Tibial nerve (tissue), 4 donors: ENCODE measurements at regions not wholly inside any gene's neighbourhood (a gene's known extent, or its start where the extent isn't known, plus 50 kb on each side); places are given as distances from the start of the nearest gene placed in this dataset.
A peak's percentile ranks its signal among the peaks of the same experiment; 100 is the strongest.
"Not testable (repeated sequence)": the region's sequence is repeated elsewhere in the genome, so short reads cannot be mapped to it uniquely, and the experiment has no call there.

Source experiments
- DNase-seq, 2 donors: peaks; one replicate each; pipeline ENCODE4 v3.0.0-alpha.2; 2019; ENCODE audit warnings: low spot score in 2 of 2
- H3K27ac ChIP-seq, 4 donors: fragments of 200-600 bp; sonication (generic) in 3 of 4; one replicate each; pipeline ENCODE4 v1.5.1; 2017 to 2019; ENCODE audit warnings: mild to moderate bottlenecking in 1 of 4
- H3K27me3 ChIP-seq, 2 donors: fragments of 200-600 bp; sonication (generic) in 1 of 2; one replicate each; pipeline versions ENCODE4 v1.5.1 to v1.6.0; 2017 to 2019
- H3K36me3 ChIP-seq, 3 donors: fragments of 200-600 bp; sonication (generic); one replicate each; pipeline ENCODE4 v1.5.1; 2018 to 2019
- H3K4me1 ChIP-seq, 4 donors: fragments of 200-600 bp; sonication (generic) in 3 of 4; one replicate each; pipeline ENCODE4 v1.5.1; 2017 to 2019
- H3K4me3 ChIP-seq, 4 donors: fragments of 200-600 bp; sonication (generic) in 3 of 4; one replicate each; pipeline ENCODE4 v1.5.1; 2017 to 2019; ENCODE audit warnings: mild to moderate bottlenecking in 1 of 4, moderate library complexity in 1 of 4
- H3K9me3 ChIP-seq, 4 donors: fragments of 200-600 bp; sonication (generic) in 3 of 4; one replicate each; pipeline ENCODE4 v1.5.1; 2017 to 2019
- CTCF ChIP-seq, 5 experiments: fragments of 200-600 bp in 3 of 5; fragments of 450-650 bp in 2 of 5; sonication (generic) in 3 of 5; IDR thresholded peaks; one replicate each; pipeline ENCODE4 v1.5.1; 2016 to 2019; ENCODE audit warnings: antibody characterized with exemption in 5 of 5, mild to moderate bottlenecking in 3 of 5, moderate library complexity in 2 of 5
- EP300 ChIP-seq, 2 donors: sonication (generic); formaldehyde crosslinking; IDR thresholded peaks; one replicate each; pipeline ENCODE4 v1.6.1; 2017; ENCODE audit warnings: antibody characterized with exemption in 2 of 2, mild to moderate bottlenecking in 1 of 2
- POLR2A ChIP-seq, 2 donors: fragments of 450-650 bp; IDR thresholded peaks; one replicate each; pipeline ENCODE4 v1.6.1; 2017; ENCODE audit warnings: antibody characterized with exemption in 2 of 2, mild to moderate bottlenecking in 2 of 2, moderate library complexity in 2 of 2
- WGBS, 2 donors: methylation state at CpG; one replicate each; pipeline ENCODE4 v1.1.5; 2018; 5-methylcytosine and 5-hydroxymethylcytosine counted together

GRCh38 chr18:22585821-22586220 is 168.1 kb upstream of the CTAGE1 start:
- WGBS, 2 donors: 82 to 85% methylated on average over 2 of the region's 2 CpGs
- no peaks in the 10 kb centered on the region for H3K36me3 ChIP-seq
- no peaks in the 10 kb centered on the region for H3K4me1 ChIP-seq
- H3K27ac ChIP-seq: no peak overlapping the region
- no peak overlapping the region for H3K4me3 ChIP-seq
- DNase-seq: no peak
- peaks cover 0 to 8% (median 2%) of the 10 kb centered on the region in 4 donors for H3K9me3 ChIP-seq
- no peak for TF ChIP-seq POLR2A (IDR thresholded peaks at IDR 0.05)
- no peak for TF ChIP-seq CTCF (IDR thresholded peaks at IDR 0.05)
- no peak for TF ChIP-seq EP300 (IDR thresholded peaks at IDR 0.05)
- H3K27me3 ChIP-seq: no peaks in the 10 kb centered on the region

DNA sequence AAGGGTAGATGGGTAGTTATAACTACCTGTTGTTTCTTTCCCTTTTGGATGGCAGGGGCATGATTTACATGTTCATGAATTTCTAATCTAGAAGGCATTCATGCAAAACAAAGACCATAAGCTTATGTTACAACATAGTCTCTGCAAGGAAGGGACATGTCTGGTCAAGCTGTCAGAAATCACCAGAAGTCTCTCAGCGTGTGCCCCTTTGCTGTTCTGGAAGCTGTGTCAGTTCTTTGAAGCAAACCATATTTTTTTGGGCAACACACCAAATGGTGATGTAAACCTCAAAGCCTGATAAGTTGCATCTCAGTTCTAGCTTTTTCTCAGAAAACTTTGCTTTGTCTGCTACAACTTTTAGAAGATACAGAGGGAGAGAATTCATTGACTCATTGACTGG is 173.5 kb upstream of the CTAGE1 start:
- TF ChIP-seq CTCF (IDR thresholded peaks at IDR 0.05): no peak
- TF ChIP-seq POLR2A (IDR thresholded peaks at IDR 0.05): no peak
- no peak for TF ChIP-seq EP300 (IDR thresholded peaks at IDR 0.05)
- peaks cover 0 to 8% (median 2%) of the 10 kb centered on the region in 4 donors for H3K9me3 ChIP-seq
- no peaks in the 10 kb centered on the region for H3K4me1 ChIP-seq
- no peaks in the 10 kb centered on the region for H3K36me3 ChIP-seq
- no peak for DNase-seq
- H3K4me3 ChIP-seq: no peak overlapping the region
- no peaks in the 10 kb centered on the region for H3K27me3 ChIP-seq
- no peak overlapping the region for H3K27ac ChIP-seq
- WGBS, 2 donors: 33 to 52% methylated on average over 1 of the region's 1 CpG

DNA sequence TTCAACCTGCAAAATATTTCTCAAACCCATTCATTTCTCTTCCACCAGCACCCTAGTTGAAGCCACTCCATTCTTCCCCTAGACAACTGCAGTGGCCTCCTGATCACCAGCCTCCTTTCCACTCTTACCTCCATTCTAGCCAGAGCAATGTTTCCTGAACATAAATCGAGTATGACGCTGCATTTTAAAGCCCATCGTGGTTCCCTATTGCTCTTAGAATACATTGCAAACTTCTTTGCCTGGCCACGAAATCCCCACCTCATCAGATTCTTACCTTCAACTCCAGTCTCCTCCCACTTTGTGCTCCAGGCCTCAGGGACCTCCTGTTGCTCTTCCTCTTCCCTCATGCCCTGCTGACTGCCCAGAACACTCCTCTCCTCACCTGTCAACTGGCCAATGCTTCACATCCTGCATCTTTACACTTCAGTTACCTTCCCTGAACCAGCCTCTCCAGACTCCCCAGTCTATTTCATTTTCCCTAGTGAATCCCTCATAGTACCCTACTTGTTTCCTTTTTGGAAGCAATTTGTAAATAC is 176.5 kb upstream of the CTAGE1 start:
- WGBS, 2 donors: 70 to 87% methylated on average over 4 of the region's 4 CpGs
- Histone ChIP-seq H3K36me3 (no peaks in the 10 kb centered on the region), H3K4me3 (no peak overlapping the region), H3K4me1 (no peaks in the 10 kb centered on the region), H3K9me3 (peaks cover 0 to 9% (median 0%) of the 10 kb centered on the region in 4 donors), H3K27ac (no peak overlapping the region), H3K27me3 (no peaks in the 10 kb centered on the region)
- no peak for TF ChIP-seq CTCF (IDR thresholded peaks at IDR 0.05)
- no peak for TF ChIP-seq EP300 (IDR thresholded peaks at IDR 0.05)
- no peak for TF ChIP-seq POLR2A (IDR thresholded peaks at IDR 0.05)
- no peak for DNase-seq

DNA sequence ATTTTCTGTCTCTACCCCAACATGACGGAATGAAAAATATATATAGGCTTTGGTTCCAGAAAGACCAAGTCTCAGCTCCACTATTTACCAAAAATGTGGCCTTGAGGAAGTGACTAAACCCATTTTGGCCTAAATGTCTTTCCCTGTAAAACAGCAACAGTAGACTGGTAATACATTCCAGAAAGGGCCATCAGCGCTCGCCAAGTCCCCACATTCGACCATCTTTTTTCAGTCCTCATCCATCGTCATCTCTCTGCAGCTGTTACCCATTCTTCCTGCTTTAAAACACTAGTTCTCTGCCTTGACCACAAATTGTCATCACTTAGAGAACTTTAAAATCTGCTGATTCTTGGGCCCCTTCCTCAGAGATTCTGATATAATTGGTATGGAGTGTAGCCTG is 183.8 kb upstream of the CTAGE1 start:
- Histone ChIP-seq H3K4me1 (peaks cover 0 to 14% (median 0%) of the 10 kb centered on the region in 4 donors), H3K9me3 (peaks cover 0 to 9% (median 0%) of the 10 kb centered on the region in 4 donors), H3K36me3 (no peaks in the 10 kb centered on the region), H3K27ac (no peak overlapping the region), H3K4me3 (no peak overlapping the region), H3K27me3 (no peaks in the 10 kb centered on the region)
- DNase-seq: no peak
- WGBS, 2 donors: 94 to 95% methylated on average over 5 of the region's 5 CpGs
- TF ChIP-seq POLR2A (IDR thresholded peaks at IDR 0.05): no peak
- no peak for TF ChIP-seq CTCF (IDR thresholded peaks at IDR 0.05)
- TF ChIP-seq EP300 (IDR thresholded peaks at IDR 0.05): no peak

GRCh38 chr18:22602456-22602855 is 184.7 kb upstream of the CTAGE1 start:
- WGBS, 2 donors: 67 to 71% methylated on average over 3 of the region's 3 CpGs
- H3K4me3 ChIP-seq, H3K36me3 ChIP-seq, DNase-seq, H3K27me3 ChIP-seq, H3K27ac ChIP-seq, H3K9me3 ChIP-seq: not testable (repeated sequence)
- peaks cover 0 to 14% (median 0%) of the 10 kb centered on the region in 4 donors for H3K4me1 ChIP-seq

- H3K4me3 ChIP-seq: no peak overlapping the region
- no peak for TF ChIP-seq POLR2A (IDR thresholded peaks at IDR 0.05)
- no peak for TF ChIP-seq EP300 (IDR thresholded peaks at IDR 0.05)
- no peak for TF ChIP-seq CTCF (IDR thresholded peaks at IDR 0.05)
- peaks cover 0 to 14% (median 0%) of the 10 kb centered on the region in 4 donors for H3K4me1 ChIP-seq
- no peaks in the 10 kb centered on the region for H3K36me3 ChIP-seq
- H3K27me3 ChIP-seq: no peaks in the 10 kb centered on the region
- no peaks in the 10 kb centered on the region for H3K9me3 ChIP-seq
- H3K27ac ChIP-seq: peak overlapping the region in 1 of 4 donors; percentile 64
- no peak for DNase-seq
Observed at GRCh38 chr18:22603902-22604301, 186.2 kb upstream of the CTAGE1 start.
